Colonic mucosa (tissue), 4 donors: ENCODE measurements at regions not wholly inside any gene's neighbourhood (a gene's known extent, or its start where the extent isn't known, plus 50 kb on each side); places are given as distances from the start of the nearest gene placed in this dataset.

Source experiments
- DNase-seq: peaks from one replicate; pipeline ENCODE4 v3.0.0-alpha.2; 2020
- H3K27ac ChIP-seq: fragments of 200-600 bp; one replicate; pipeline ENCODE4 v1.8.0; 2021
- H3K27me3 ChIP-seq: fragments of 200-600 bp; one replicate; pipeline ENCODE4 v1.8.0; 2021
- H3K36me3 ChIP-seq: fragments of 200-600 bp; one replicate; pipeline ENCODE4 v1.8.0; 2021
- H3K4me1 ChIP-seq: fragments of 200-600 bp; one replicate; pipeline ENCODE4 v1.8.0; 2021; ENCODE audit warnings: mild to moderate bottlenecking
- H3K4me3 ChIP-seq: fragments of 200-600 bp; one replicate; pipeline ENCODE4 v1.8.0; 2021
- H3K9ac ChIP-seq, 2 donors: one replicate each; pipeline ENCODE4 v1.7.0; 2013; ENCODE audit warnings: control low read depth in 2 of 2, low read depth in 2 of 2, low read length in 2 of 2
- H3K9me3 ChIP-seq: fragments of 200-600 bp; one replicate; pipeline ENCODE4 v1.8.0; 2021
- CTCF ChIP-seq: fragments of 200-600 bp; IDR thresholded peaks from one replicate; pipeline ENCODE4 v1.8.0; 2022; ENCODE audit warnings: antibody characterized with exemption, mild to moderate bottlenecking
- intact Hi-C: fragments of 100-400 bp; cut with DNase I; formaldehyde crosslinking; loops from one replicate; pipeline ENCODE4 v1.14.1; 2022
- donor health status: healthy.
- donor health status: DM: no; HTN: no; CAD: no.
- donor health status: DM: no; HTN: no; CAD: no.

GRCh38 chr9:131809941-131810344 lies 70.1 kb upstream of the RAPGEF1 start:
- no peak for DNase-seq
- Histone ChIP-seq H3K9ac (no peak overlapping the region), H3K27me3 (no peaks in the 10 kb centered on the region), H3K4me3 (no peak overlapping the region), H3K9me3 (no peaks in the 10 kb centered on the region), H3K27ac (no peak overlapping the region), H3K4me1 (no peaks in the 10 kb centered on the region), H3K36me3 (no peaks in the 10 kb centered on the region)
- TF ChIP-seq CTCF = no peak
- intact Hi-C loops = no loop called here

- no peak for TF ChIP-seq CTCF
- Histone ChIP-seq H3K36me3 (no peaks in the 10 kb centered on the region), H3K4me3 (no peak overlapping the region), H3K27me3 (no peaks in the 10 kb centered on the region), H3K9me3 (no peaks in the 10 kb centered on the region), H3K27ac (no peak overlapping the region), H3K4me1 (no peaks in the 10 kb centered on the region), H3K9ac (no peak overlapping the region)
- intact Hi-C loops = no loop called here
- DNase-seq = no peak
Measured at GRCh38 chr9:131808291-131808690, 68.4 kb upstream of the RAPGEF1 start.

- intact Hi-C loops = no loop called here
Measured at GRCh38 chr9:131807144-131807983, 67.5 kb upstream of the RAPGEF1 start.

GRCh38 chr9:131805803-131806202 lies 65.9 kb upstream of the RAPGEF1 start:
- H3K36me3 ChIP-seq = no peaks in the 10 kb centered on the region
- intact Hi-C loops = no loop called here
- no peak for DNase-seq
- no peak overlapping the region for H3K9ac ChIP-seq
- no peaks in the 10 kb centered on the region for H3K27me3 ChIP-seq
- no peak for TF ChIP-seq CTCF
- no peak overlapping the region for H3K4me3 ChIP-seq
- H3K9me3 ChIP-seq = no peaks in the 10 kb centered on the region
- no peaks in the 10 kb centered on the region for H3K4me1 ChIP-seq
- no peak overlapping the region for H3K27ac ChIP-seq

More at GRCh38 chr9:131807144-131807983, 67.5 kb upstream of the RAPGEF1 start:
- H3K9ac ChIP-seq = no peak overlapping the region
- no peaks in the 10 kb centered on the region for H3K36me3 ChIP-seq
- H3K4me1 ChIP-seq = no peaks in the 10 kb centered on the region
- H3K27ac ChIP-seq = no peak overlapping the region
- no peak overlapping the region for H3K4me3 ChIP-seq
- no peak for DNase-seq
- H3K27me3 ChIP-seq = no peaks in the 10 kb centered on the region
- TF ChIP-seq CTCF = no peak
- no peaks in the 10 kb centered on the region for H3K9me3 ChIP-seq

- Histone ChIP-seq H3K4me3 (no peak overlapping the region), H3K9me3 (no peaks in the 10 kb centered on the region), H3K4me1 (no peaks in the 10 kb centered on the region), H3K27me3 (no peaks in the 10 kb centered on the region), H3K9ac (no peak overlapping the region), H3K36me3 (no peaks in the 10 kb centered on the region), H3K27ac (no peak overlapping the region)
- TF ChIP-seq CTCF = no peak
- intact Hi-C loops = no loop called here
- no peak for DNase-seq
Measured at GRCh38 chr9:131804826-131805225, 65.0 kb upstream of the RAPGEF1 start.
